ENCODE measurements at regions not wholly inside any gene's neighbourhood (a gene's known extent, or its start where the extent isn't known, plus 50 kb on each side); places are given as distances from the start of the nearest gene placed in this dataset.

DNA sequence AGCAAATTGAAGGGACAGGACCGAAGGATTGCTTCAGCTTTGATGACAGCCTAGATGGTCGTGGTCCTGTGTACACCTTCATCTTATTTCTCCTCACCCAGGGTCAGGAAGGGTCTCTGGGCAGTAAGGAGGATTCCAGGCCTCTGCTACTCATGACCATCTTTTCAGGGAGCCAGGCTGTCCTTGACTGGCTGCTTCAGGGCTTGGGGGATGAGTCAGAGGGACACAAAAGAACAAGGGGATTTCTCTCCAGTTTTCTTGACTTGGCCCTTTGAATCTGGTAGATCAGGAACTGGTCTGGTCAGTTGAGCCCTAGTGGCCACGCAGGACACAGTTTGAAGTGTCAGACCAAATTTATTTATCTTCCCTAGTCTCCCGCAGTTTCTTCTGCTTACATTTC is 402.1 kb upstream of the CHD6 start:
- intact Hi-C loops (cut with DNase I): no loop called here
- no peak for DNase-seq (ENCODE audit: low spot score)

DNA sequence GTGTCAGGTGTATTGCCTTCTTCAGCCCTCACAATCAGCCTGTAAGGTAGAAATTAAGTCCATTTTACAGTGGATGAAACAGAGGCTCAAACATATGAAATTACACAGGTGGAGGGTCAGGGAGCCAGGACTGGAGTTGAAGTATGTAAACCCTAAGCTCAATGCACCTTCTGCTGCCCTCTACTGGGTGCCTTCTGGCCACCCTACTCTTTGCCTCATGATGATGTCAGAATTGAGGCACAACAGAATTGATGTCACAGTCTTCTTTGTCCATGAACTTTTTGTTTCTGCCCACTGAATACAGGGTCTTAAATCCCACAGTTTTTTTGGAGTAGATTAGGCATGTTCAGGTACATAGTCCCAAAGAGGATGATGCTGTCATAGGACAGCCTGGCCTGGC is 400.8 kb upstream of the CHD6 start:
- intact Hi-C loops (cut with DNase I): no loop called here
- no peak for DNase-seq (ENCODE audit: low spot score)

DNA sequence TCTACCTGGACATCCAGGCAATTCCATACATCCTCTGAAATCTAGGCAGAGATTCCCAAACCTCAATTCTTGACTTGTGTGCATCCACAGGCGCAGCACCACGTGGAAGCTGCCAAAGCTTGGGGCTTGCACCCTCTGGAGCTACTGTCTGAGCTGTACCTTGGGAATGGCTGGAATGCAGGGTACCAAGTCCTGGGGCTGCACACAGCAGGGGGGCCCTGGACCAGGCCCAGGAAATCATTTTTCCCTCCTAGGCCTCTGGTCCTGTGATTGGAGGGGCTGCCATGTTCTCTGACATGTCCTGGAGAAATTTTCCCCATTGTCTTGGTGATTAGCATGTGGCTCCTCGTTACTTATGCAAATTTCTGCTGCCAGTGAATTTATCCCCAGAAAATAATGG is 391.9 kb upstream of the CHD6 start:
- intact Hi-C loops (cut with DNase I): no loop called here
- no peak for DNase-seq (ENCODE audit: low spot score)

DNA sequence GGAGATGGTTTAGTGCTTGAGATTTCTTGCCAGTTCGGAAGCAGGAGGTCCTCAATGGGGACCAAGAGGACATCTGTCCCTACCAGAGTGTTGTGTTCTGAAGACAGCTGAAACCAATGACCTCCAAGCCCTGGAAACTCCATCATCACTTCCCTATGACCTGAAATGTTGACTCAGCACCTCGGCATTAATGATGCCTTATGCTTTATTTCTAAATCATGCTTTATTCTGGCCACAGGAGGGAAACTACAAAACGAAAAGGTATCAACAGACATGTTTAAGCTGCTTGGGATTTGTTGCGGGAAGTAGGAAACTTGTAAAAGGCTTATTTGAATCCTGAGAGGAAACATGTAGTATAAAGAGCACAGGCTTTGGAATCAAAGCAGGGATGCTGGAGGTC is 389.1 kb upstream of the CHD6 start:
- DNase-seq (ENCODE audit: low spot score): no peak
- intact Hi-C loops (cut with DNase I): no loop called here

DNA sequence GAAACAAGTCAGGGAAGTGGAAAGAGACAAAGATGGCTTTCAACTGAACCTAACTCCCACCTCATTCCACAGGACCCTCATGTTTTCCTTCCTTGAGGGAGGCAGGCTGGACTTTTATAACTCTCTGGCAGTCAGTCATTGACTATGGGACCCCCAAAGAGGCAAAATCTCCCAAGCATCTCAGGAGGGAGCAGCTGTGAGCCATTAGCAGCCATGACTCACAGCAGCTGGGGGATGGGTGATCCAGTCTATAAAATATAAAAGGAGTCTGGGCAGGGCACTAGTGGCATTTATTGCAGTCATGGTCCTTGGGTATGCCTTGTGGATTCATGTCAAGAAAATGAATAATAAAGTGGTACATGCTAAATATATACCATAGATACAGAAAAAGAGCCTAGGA is 387.0 kb upstream of the CHD6 start:
- intact Hi-C loops (cut with DNase I): no loop called here
- DNase-seq (ENCODE audit: low spot score): no peak

DNA sequence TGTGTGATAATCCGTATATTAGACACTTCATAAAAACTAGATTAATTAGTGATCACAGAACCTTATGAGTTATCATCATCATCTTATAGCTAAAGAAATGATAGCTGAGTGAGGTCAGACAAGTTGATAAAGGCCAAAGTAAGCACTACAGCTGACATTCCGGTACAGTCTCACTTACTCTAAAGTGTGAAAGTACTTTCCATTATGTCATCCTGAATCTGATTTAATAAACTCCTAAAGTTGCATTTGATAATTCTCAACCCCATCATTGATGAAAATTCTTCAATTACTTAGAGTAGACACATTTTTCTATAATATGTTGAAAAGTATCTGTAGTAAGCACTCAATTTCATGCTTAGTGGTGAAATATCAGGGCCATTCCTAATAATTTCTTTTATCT is 385.2 kb upstream of the CHD6 start:
- intact Hi-C loops (cut with DNase I): no loop called here
- no peak for DNase-seq (ENCODE audit: low spot score)

DNA sequence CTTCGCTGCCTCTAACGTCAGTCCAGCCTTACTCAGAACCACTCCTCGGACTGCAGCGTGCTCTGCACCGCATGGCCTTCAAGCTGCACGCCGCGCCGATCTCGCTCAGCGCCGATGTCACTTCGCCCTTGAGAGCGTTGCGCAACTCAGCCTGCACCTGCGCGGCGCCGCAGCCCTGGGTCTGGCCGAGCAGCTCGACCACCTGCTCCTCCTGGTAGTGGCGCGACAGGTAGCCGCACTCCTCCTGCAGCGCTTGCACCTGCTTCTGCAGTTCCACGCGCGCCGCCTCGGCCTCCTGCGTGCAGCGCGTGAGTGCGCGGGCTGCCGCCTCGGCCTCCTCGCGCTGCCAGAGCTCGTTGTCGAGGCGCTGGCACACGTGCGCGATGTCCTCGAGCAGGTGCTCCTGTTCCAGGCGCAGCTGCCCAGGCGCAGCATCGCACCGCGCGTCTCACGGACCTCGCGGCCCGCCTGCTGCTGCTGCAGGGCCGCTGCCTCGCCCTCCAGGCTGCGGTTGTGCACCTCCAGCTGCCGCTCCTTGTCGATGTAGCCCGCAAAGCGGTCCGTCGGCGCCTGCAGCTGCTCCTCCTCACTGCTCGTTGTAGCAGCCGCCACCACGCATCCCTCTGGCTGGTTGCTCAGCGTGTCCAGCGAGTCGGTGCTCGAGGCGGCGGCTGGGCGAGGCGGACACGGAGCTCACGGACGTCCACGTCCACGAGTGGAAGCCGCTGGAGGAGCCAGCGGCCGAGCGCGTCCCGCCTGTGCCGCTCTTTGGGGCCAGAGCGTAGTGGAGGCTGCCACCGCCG is 380.6 kb upstream of the CHD6 start:
- intact Hi-C loops (cut with DNase I): no loop called here
- DNase-seq (ENCODE audit: low spot score): no peak

DNA sequence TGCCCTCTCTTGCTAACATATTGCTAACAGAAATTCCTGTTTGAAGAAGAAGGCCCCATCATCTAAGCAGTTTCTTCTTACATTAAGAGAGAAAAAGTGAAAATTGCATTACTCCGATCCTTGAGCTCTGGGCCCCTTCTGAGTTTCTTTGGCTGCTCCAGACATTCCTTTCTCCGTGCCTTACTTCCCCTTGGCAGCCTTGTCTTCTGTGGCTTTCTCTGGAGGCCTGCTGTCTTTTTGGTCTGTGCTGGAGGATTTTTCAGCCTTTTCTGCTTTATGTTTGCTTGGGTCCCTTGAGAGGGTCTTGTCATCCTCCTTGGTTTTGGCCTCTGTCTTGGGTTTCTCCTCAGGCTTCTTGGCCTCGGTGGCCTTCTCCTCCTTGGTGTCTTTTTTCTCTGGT is 378.8 kb upstream of the CHD6 start:
- no peak for DNase-seq (ENCODE audit: low spot score)
- intact Hi-C loops (cut with DNase I): no loop called here

DNA sequence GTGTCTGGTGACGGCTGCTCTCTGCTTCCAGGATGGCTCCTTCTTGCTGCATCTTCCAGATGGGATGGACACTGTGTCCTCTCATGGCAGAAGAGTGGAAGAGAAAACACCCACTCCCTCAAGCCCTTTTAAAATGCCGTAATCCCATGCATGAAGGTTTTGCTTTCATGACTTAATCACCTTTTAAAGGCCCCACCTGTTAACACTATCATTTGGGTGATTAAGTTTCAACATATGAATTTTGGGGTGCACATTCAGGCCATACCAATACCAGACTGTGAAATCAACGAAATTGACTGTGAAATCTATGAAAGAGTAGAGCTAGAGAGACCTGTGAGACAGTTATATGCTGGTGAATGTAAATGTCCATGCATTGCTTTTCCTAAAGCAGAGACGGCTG is 374.3 kb upstream of the CHD6 start:
- intact Hi-C loops (cut with DNase I): no loop called here
- no peak for DNase-seq (ENCODE audit: low spot score)

DNA sequence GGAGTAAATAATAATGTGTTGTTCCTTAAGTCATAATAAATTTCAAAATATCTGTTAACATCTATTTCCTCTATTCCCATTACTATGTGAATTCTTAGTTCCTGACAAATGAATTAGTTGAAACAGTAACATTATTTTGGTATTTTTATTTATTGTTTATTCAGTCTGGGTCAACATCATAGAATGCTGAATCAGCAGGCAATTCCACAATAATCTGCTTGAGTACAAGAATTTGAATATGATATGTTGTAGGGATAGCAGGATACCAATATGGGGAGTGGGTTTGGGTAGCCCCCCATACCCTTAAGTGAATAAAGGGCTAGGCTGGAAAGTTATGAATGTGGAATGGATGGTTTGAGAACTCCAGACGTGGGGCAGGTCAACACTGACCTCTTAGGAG is 373.2 kb upstream of the CHD6 start:
- no peak for DNase-seq (ENCODE audit: low spot score)
- intact Hi-C loops (cut with DNase I): no loop called here

DNA sequence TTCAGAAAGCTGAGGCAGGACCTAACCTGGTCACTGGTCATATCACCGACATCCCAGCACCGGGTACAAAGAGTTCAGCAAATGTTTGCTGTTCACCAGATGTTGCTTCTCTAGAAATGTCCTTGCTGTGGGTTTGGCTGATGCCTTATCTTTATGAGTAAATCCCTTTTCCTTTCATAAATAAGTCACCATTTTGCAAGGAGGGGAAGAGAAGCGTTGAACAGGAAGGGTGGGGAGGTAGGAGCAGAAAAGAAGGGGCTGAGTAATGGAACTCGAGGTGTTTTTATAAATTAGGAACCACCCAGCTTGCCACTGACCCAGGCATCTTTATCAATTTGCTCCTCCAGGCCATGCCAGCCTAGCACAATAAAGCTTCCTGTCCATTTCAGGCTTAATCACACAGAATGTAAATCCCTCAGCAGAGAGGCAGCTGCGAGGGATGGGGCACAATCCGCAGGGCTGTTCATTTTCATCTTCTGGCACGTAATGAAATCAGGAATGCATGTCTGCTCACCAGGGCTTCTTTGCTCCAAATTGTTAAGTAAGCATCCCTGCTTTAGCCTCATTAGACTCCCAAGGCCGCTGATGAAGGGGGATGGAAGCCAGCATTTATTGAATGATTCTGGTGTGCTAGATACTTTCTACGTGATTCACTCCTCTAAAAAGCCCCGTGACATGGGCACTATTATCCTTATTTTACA is 371.9 kb upstream of the CHD6 start:
- DNase-seq (ENCODE audit: low spot score): no peak
- intact Hi-C loops (cut with DNase I): no loop called here

DNA sequence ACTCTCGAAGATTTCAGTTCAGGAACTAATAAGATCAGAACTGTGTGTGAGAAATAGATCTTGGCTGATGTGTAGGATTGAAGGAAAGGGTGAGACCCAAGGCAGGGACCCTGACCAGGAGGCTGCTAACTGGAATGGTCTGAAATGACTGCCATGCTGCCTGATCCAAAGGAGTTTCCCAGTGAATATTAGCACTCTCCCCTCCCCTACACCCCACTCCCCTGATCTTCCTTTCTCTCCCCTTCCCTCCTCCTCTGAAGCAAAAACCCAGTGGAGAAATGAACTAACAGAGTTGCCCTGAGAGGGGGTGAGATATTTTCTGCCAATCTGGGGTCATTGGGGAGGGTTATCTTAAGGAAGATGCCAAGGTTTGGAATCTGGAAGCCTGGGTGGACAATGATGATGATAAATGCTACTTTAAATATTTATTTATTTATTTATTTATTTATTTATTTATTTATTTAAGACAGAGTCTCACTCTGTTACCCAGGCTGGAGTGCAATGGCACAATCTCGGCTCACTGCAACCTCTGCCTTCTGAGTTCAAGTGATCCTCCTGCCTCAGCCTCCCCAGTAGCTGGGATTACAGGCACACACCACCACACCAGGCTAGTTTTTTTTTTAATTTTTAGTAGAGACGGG is 371.0 kb upstream of the CHD6 start:
- no peak for DNase-seq (ENCODE audit: low spot score)
- intact Hi-C loops (cut with DNase I): no loop called here

DNA sequence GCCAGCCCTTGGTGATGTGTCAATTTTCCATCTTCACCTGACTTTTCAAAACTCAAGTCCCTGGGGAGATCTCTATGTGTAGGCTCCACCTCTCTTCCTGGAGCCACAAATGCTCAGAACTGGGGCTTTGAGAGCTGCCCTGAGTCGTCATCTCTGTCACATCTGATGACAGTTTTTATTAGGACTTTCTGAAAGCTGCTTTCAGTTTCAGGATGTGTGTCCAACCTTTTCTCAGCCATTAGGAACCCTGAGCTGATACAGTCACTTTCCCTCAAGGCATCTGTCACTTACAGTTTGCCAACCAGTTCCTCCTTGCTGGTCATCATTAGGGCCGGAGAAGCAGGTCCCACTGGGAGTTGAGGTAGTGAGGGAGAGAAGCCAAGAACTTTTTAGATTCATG is 365.9 kb upstream of the CHD6 start:
- intact Hi-C loops (cut with DNase I): no loop called here

DNA sequence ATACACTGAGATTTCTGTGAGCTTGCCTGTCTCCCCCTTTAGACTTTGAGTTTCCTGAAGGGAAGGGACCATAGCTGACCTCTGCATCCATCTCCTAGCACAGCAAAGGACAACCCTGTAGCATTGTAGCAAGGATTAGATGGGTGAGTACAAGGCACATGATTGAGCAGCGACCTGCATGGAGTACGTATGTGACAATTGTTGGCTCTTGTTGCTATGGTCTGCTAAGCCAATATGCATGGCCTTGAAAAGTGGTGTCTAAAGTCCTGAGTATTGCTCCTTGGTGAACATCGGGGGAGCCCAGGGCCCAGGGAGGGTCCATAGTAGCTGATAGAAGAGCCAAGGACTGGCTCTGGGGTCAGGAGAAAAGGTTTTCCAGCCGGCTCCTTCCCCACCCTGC is 365.0 kb upstream of the CHD6 start:
- intact Hi-C loops (cut with DNase I): no loop called here
- no peak for DNase-seq (ENCODE audit: low spot score)

More for the DNA sequence above, 365.9 kb upstream of the CHD6 start:
- no peak for DNase-seq (ENCODE audit: low spot score)

DNA sequence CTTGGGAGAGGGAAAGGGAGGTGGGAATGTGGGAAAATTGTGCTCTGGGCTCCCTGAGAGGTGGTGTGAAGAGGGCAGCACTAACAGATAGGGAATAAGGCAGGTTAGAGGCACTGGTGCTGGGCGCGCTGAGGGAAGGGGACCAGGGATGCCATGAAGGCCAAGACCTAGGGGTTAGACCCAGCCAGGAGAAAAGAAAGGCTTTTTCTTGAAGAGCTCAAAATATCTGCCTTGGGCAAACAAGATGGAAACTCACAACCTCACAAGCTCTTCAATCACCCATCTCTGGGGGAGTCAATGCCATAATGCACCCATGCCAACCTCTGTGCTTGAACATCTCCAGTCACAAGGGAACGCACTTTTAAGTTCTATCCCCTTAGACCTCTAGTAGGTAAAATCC is 363.6 kb upstream of the CHD6 start:
- DNase-seq (ENCODE audit: low spot score): no peak
- intact Hi-C loops (cut with DNase I): no loop called here

DNA sequence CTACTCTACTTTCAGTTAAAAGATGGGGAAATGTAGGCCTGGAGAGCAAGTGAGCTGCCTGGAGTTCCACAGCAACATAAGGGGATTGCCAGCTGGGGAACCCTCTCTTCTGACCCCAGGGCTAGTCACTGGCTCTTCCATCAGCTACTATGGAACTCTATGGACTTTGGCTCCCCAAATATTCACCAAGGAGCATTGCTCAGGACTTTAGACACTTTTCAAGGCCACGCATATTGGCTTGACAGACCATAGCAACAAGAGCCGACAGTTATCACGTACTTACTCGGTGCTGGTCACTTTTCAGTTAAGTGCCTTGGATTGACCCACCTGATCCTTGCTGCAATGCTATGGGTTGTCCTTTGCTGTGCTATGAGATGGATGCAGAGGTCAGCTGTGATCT is 360.7 kb upstream of the CHD6 start:
- DNase-seq (ENCODE audit: low spot score): no peak
- intact Hi-C loops (cut with DNase I): no loop called here

DNA sequence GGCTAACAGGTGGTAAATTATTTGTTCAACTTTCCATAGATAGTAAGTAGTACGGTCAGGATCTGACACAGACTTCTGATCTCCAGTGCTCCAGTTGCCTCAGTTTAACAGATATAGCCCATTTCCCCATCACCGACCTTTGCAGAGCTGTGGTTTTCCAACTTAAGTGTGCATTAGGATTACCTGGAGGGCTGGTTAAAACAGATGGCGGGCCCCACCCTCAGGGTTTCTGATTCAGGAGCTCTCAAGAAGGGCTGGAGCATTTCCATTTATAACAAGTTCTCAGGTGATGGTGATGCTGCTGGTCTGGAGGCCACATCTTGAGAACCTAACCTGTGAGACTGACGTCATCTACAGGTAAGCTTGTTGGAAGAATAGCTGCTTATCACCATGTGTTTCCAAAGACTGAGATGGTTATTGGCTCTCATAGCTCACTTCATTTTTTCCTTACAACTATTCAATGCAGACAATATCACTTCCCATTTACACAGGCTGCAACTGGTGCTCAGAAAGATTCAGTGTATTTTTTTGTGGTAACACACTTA is 360.1 kb upstream of the CHD6 start:
- DNase-seq (ENCODE audit: low spot score): no peak
- intact Hi-C loops (cut with DNase I): no loop called here

DNA sequence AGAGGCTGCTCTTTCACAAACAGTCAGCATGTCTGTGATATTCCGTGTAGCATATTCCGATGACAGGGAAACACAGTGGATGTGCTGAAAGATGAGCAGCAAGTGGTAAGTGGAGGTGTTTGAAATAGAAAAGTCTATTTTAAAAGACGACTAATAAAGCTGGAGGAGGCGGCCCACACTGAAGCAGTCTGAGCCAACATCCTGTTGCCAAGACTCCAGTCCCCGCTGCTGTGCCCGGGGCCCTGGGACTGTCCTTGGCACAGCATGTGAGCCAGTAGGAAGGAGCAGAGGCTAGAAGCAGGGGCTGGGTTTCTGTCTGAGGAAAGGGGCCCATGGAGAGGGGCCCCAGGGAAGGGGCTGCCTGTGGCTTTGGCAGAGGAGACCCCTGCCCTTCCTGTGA is 351.5 kb upstream of the CHD6 start:
- no peak for DNase-seq (ENCODE audit: low spot score)
- intact Hi-C loops (cut with DNase I): no loop called here

DNA sequence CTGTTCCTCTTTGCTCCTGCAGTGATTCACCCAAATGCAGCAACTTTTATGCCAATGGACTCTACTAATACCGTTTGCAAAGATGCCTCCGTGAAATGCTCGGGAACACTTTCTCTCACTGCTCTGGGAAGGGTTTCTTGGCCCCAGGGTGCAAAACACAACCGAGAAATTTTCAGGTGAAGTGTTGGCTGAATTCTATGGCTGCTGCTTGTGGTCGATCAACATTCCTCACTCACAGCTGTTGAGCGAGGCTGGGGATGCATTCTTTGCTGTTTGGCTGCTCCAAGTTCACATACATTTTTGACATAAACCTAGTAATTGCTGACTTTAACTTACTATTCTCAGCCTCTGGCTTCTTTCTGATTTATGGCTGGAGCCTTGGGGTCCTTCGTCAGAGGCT is 342.0 kb upstream of the CHD6 start:
- no peak for DNase-seq (ENCODE audit: low spot score)
- intact Hi-C loops (cut with DNase I): no loop called here

DNA sequence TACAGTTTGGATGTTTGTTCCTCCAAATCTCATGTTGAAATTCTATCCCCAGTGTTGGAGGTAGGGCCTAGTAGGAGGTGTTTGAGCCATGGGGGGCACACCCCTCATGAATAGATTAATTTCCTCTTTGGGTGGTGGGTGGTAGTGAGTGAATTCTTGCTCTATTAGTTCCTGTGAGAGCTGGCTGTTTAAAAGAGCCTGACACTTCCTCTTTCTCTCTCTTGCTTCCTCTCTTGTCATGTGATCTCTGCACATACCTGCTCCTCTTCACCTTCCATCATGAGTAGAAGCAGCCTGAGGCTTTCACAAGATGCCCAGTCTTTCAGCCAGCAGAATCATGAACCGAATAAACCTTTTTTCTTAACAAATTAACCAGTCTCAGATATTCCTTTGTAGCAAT is 340.2 kb upstream of the CHD6 start:
- intact Hi-C loops (cut with DNase I): no loop called here
- no peak for DNase-seq (ENCODE audit: low spot score)

Data from posterior vena cava (tissue), 2 donors.